H9 (cell line): ENCODE measurements at regions not wholly inside any gene's neighbourhood (a gene's known extent, or its start where the extent isn't known, plus 50 kb on each side); places are given as distances from the start of the nearest gene placed in this dataset.

Source experiments
- DNase-seq: peaks from one replicate; pipeline ENCODE4 v3.0.0-alpha.2; 2017
- H2AFZ ChIP-seq: one replicate; pipeline ENCODE4 v1.6.1; 2013; ENCODE audit warnings: mild to moderate bottlenecking, low read length, control low read depth, moderate library complexity
- H2AK5ac ChIP-seq: 2 replicates; pipeline ENCODE4 v1.6.1; 2013; ENCODE audit warnings: low read length, control low read depth, mixed read lengths; ENCODE audit not compliant: insufficient read length
- H2BK120ac ChIP-seq: one replicate; pipeline ENCODE4 v1.6.1; 2013; ENCODE audit warnings: low read depth, mild to moderate bottlenecking, low read length, control low read depth, inconsistent platforms; ENCODE audit not compliant: poor library complexity, severe bottlenecking
- H2BK12ac ChIP-seq: 2 replicates; pipeline ENCODE4 v1.6.1; 2013; ENCODE audit warnings: low read length, control low read depth, mixed read lengths, low read depth; ENCODE audit not compliant: insufficient read length
- H2BK15ac ChIP-seq: 2 replicates; pipeline ENCODE4 v1.6.1; 2013; ENCODE audit warnings: low read depth, low read length, control low read depth
- H2BK20ac ChIP-seq: one replicate; pipeline ENCODE4 v1.6.1; 2013; ENCODE audit warnings: low read depth, mild to moderate bottlenecking, low read length, control low read depth, inconsistent platforms; ENCODE audit not compliant: poor library complexity, severe bottlenecking
- H2BK5ac ChIP-seq: 2 replicates; pipeline ENCODE4 v1.6.1; 2013; ENCODE audit warnings: low read length, control low read depth, mixed read lengths; ENCODE audit not compliant: insufficient read length
- H3K14ac ChIP-seq: 2 replicates; pipeline ENCODE4 v1.6.1; 2013; ENCODE audit warnings: low read length, control low read depth; ENCODE audit not compliant: insufficient read depth
- H3K18ac ChIP-seq: 2 replicates; pipeline ENCODE4 v1.6.1; 2013; ENCODE audit warnings: low read depth, mild to moderate bottlenecking, mixed read lengths, low read length, control low read depth; ENCODE audit not compliant: insufficient read length
- H3K23ac ChIP-seq: 2 replicates; pipeline ENCODE4 v1.6.1; 2013; ENCODE audit warnings: low read length, control low read depth, mixed read lengths, low read depth; ENCODE audit not compliant: insufficient read length
- H3K23me2 ChIP-seq: 2 replicates; pipeline ENCODE4 v1.6.1; 2013; ENCODE audit warnings: low read depth, mild to moderate bottlenecking, mixed read lengths, low read length, control low read depth; ENCODE audit not compliant: insufficient read length, poor library complexity, severe bottlenecking
- H3K27ac ChIP-seq: 2 replicates; pipeline ENCODE4 v1.5.1; 2013; ENCODE audit warnings: low read length, control low read depth, mixed read lengths, low read depth; ENCODE audit not compliant: insufficient read length
- H3K27me3 ChIP-seq: 2 replicates; pipeline ENCODE4 v1.6.1; 2013; ENCODE audit warnings: low read length, control low read depth, inconsistent platforms; ENCODE audit not compliant: insufficient read depth
- H3K4ac ChIP-seq: 2 replicates; pipeline ENCODE4 v1.6.1; 2013; ENCODE audit warnings: low read depth, mild to moderate bottlenecking, control low read depth, inconsistent platforms, low read length, moderate library complexity
- H3K4me1 ChIP-seq: 2 replicates; pipeline ENCODE4 v1.6.1; 2013; ENCODE audit warnings: low read length, control low read depth, inconsistent platforms; ENCODE audit not compliant: insufficient read depth
- H3K4me2 ChIP-seq: 2 replicates; pipeline ENCODE4 v1.6.1; 2013; ENCODE audit warnings: low read length, control low read depth, mixed read lengths; ENCODE audit not compliant: insufficient read length, insufficient read depth
- H3K56ac ChIP-seq: 2 replicates; pipeline ENCODE4 v1.6.1; 2013; ENCODE audit warnings: low read depth, mild to moderate bottlenecking, mixed read lengths, low read length, control low read depth; ENCODE audit not compliant: insufficient read length
- H3K79me1 ChIP-seq: 2 replicates; pipeline ENCODE4 v1.6.1; 2013; ENCODE audit warnings: low read depth, mild to moderate bottlenecking, moderate library complexity, low read length, control low read depth, inconsistent platforms; ENCODE audit not compliant: insufficient read depth, poor library complexity, severe bottlenecking
- H3K79me2 ChIP-seq: 2 replicates; pipeline ENCODE4 v1.6.1; 2013; ENCODE audit warnings: low read length, control low read depth, inconsistent platforms; ENCODE audit not compliant: insufficient read depth
- H3K9ac ChIP-seq: 2 replicates; pipeline ENCODE4 v1.6.1; 2013; ENCODE audit warnings: low read length, control low read depth, mixed read lengths; ENCODE audit not compliant: insufficient read length; ENCODE audit errors: extremely low read depth
- H3K9me3 ChIP-seq: one replicate; pipeline ENCODE4 v1.6.1; 2013; ENCODE audit warnings: low read depth, low read length, inconsistent platforms; ENCODE audit not compliant: control insufficient read depth
- H3T11ph ChIP-seq: one replicate; pipeline ENCODE4 v1.6.1; 2013; ENCODE audit warnings: mild to moderate bottlenecking, low read length, control low read depth, inconsistent platforms
- H4K20me1 ChIP-seq: one replicate; pipeline ENCODE4 v1.6.1; 2013; ENCODE audit not compliant: control insufficient read depth, insufficient read length, insufficient read depth
- H4K5ac ChIP-seq: 2 replicates; pipeline ENCODE4 v1.6.1; 2013; ENCODE audit warnings: low read depth, mild to moderate bottlenecking, mixed read lengths, low read length, control low read depth; ENCODE audit not compliant: insufficient read length
- H4K8ac ChIP-seq: replicated peaks from 2 replicates; pipeline ENCODE4 v1.6.1; 2013; ENCODE audit warnings: low read length, control low read depth, mixed read lengths, low read depth; ENCODE audit not compliant: insufficient read length
- H4K91ac ChIP-seq: 2 replicates; pipeline ENCODE4 v1.6.1; 2013; ENCODE audit warnings: low read depth, mild to moderate bottlenecking, moderate library complexity, mixed read lengths, low read length, control low read depth; ENCODE audit not compliant: insufficient read length
- H3K27ac Mint-ChIP-seq, 3 experiments: 2 replicates in 2 of 3; 3 replicates in 1 of 3; pipeline ENCODE4 v1.8.0; 2020 to 2021; ENCODE audit warnings: mixed read lengths in 3 of 3, mild to moderate bottlenecking in 1 of 3, moderate library complexity in 1 of 3
- H3K27me3 Mint-ChIP-seq: 2 replicates; pipeline ENCODE4 v1.8.0; 2021; ENCODE audit warnings: low read depth, mild to moderate bottlenecking, moderate library complexity, mixed read lengths
- H3K36me3 Mint-ChIP-seq, 3 experiments: 2 replicates in 2 of 3; 3 replicates in 1 of 3; pipeline ENCODE4 v1.8.0; 2020 to 2021; ENCODE audit warnings: low read depth in 3 of 3, mixed read lengths in 3 of 3; ENCODE audit not compliant: insufficient read depth in 1 of 3
- H3K4me1 Mint-ChIP-seq, 2 experiments: 2 replicates each; pipeline ENCODE4 v1.8.0; 2020; ENCODE audit warnings: mixed read lengths in 2 of 2
- H3K4me3 Mint-ChIP-seq, 2 experiments: 2 replicates in 1 of 2; 3 replicates in 1 of 2; pipeline ENCODE4 v1.8.0; 2020 to 2021; ENCODE audit warnings: mild to moderate bottlenecking in 2 of 2, mixed read lengths in 2 of 2, moderate library complexity in 1 of 2
- H3K9me3 Mint-ChIP-seq, 2 experiments: 2 replicates in 1 of 2; 3 replicates in 1 of 2; pipeline ENCODE4 v1.8.0; 2020; ENCODE audit warnings: mild to moderate bottlenecking in 2 of 2, mixed read lengths in 2 of 2, moderate library complexity in 1 of 2
- CTCF ChIP-seq: fragments of 200-600 bp; sonication (generic); conservative IDR thresholded peaks from 3 replicates; pipeline ENCODE4 v1.8.0; 2021; ENCODE audit warnings: antibody characterized with exemption, mild to moderate bottlenecking
- WGBS: extraction: QIAGEN DNeasy Blood & Tissue Kit; methylation state at CpG from one replicate; pipeline ENCODE4 v1.1.7; 2013; ENCODE audit warnings: missing lambda C conversion rate, low lambda C conversion rate, mixed read lengths; ENCODE audit not compliant: insufficient read length; ENCODE audit errors: extremely low coverage; 5-methylcytosine and 5-hydroxymethylcytosine counted together

GRCh38 chr6:147699637-147700036, 191.1 kb downstream of the SAMD5 start:
- no peak overlapping the region for H3K56ac ChIP-seq
- Mint-ChIP-seq H3K9me3 (no peaks in the 10 kb centered on the region), H3K27me3 (no peaks in the 10 kb centered on the region; the same call in 1 of the 2 replicates), H3K27ac (no peak overlapping the region), H3K36me3 (no peaks in the 10 kb centered on the region), H3K4me1 (peaks cover 6 to 9% of the 10 kb centered on the region in 2 experiments; a peak in 3 of 4 replicates), H3K4me3 (no peak overlapping the region)
- no peak overlapping the region for H2AFZ ChIP-seq
- H2BK5ac ChIP-seq, result no peak overlapping the region
- no peak overlapping the region for H3K27ac ChIP-seq
- H3K27me3 ChIP-seq, result no peaks in the 10 kb centered on the region
- no peak overlapping the region for H2BK15ac ChIP-seq
- H3K4me2 ChIP-seq, result no peak overlapping the region
- H3K14ac ChIP-seq, result no peak overlapping the region
- H2BK20ac ChIP-seq, result no peak overlapping the region
- H2BK120ac ChIP-seq, result no peak overlapping the region
- H4K8ac ChIP-seq, result no peak overlapping the region
- no peak overlapping the region for H3K9ac ChIP-seq
- no peak overlapping the region for H4K91ac ChIP-seq
- H3K4me1 ChIP-seq, result no peaks in the 10 kb centered on the region
- H4K20me1 ChIP-seq, result no peaks in the 10 kb centered on the region
- H3K4ac ChIP-seq, result no peak overlapping the region
- no peak overlapping the region for H3K18ac ChIP-seq
- H3K23me2 ChIP-seq, result no peaks in the 10 kb centered on the region
- H2BK12ac ChIP-seq, result no peak overlapping the region
- no peak overlapping the region for H3T11ph ChIP-seq
- H2AK5ac ChIP-seq, result no peak overlapping the region
- no peaks in the 10 kb centered on the region for H3K79me2 ChIP-seq
- H3K23ac ChIP-seq, result no peak overlapping the region
- DNase-seq, result no peak
- WGBS, result no CpG with 5 or more reads among the region's 4 CpGs
- no peaks in the 10 kb centered on the region for H3K79me1 ChIP-seq
- no peak for TF ChIP-seq CTCF
- H4K5ac ChIP-seq, result no peak overlapping the region
- no peaks in the 10 kb centered on the region for H3K9me3 ChIP-seq
